Type B pancreatic cell (in vitro differentiated cells): ENCODE measurements at regions not wholly inside any gene's neighbourhood (a gene's known extent, or its start where the extent isn't known, plus 50 kb on each side); places are given as distances from the start of the nearest gene placed in this dataset.

ENCODE experiments used
- DNase-seq: peaks from one replicate; pipeline ENCODE4 v3.0.0; 2021; ENCODE audit warnings: mixed read lengths; ENCODE audit not compliant: unreplicated experiment; ENCODE audit errors: extremely low spot score
- H3K27ac Mint-ChIP-seq: 2 replicates; pipeline ENCODE4 v1.8.0; 2021; ENCODE audit warnings: mild to moderate bottlenecking, mixed read lengths
- H3K27me3 Mint-ChIP-seq: 2 replicates; pipeline ENCODE4 v1.8.0; 2021; ENCODE audit warnings: mixed read lengths
- H3K36me3 Mint-ChIP-seq: 2 replicates; pipeline ENCODE4 v1.8.0; 2021; ENCODE audit warnings: mixed read lengths
- H3K4me1 Mint-ChIP-seq: one replicate; pipeline ENCODE4 v1.8.0; 2021; ENCODE audit warnings: mixed read lengths; ENCODE audit not compliant: unreplicated experiment
- H3K4me3 Mint-ChIP-seq: 2 replicates; pipeline ENCODE4 v1.8.0; 2021; ENCODE audit warnings: mild to moderate bottlenecking, mixed read lengths
- H3K9me3 Mint-ChIP-seq: 2 replicates; pipeline ENCODE4 v1.8.0; 2021; ENCODE audit warnings: mixed read lengths
- CTCF ChIP-seq: fragments of 200-600 bp; sonication (generic); conservative IDR thresholded peaks from 2 replicates; pipeline ENCODE4 v1.5.0; 2021; ENCODE audit warnings: antibody characterized with exemption, mild to moderate bottlenecking

DNA sequence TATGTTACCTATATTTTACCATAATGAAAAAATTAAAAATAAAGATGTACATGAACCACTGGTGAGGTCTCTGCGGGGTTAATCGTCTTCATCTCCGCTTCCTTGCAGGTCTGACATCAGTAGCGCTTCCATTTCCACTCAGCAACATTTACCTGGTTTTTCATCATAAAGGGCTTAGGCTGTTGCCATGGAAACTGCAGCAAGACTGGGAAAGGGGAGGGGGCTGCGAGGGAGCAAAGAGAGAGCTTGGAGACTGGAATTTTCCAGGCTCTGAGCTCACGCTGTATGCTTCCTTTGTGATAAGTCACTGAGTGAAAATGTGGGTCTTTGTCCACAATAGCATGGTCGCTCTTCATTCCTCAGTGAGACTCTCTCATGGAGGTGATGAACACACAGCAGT, 136.6 kb upstream of the USP29 start:
- Mint-ChIP-seq H3K27ac (no peak overlapping the region), H3K4me3 (no peak overlapping the region), H3K9me3 (peaks cover 8% of the 10 kb centered on the region), H3K27me3 (no peaks in the 10 kb centered on the region), H3K4me1 (no peaks in the 10 kb centered on the region), H3K36me3 (no peaks in the 10 kb centered on the region)
- no peak for TF ChIP-seq CTCF
- DNase-seq: no peak

DNA sequence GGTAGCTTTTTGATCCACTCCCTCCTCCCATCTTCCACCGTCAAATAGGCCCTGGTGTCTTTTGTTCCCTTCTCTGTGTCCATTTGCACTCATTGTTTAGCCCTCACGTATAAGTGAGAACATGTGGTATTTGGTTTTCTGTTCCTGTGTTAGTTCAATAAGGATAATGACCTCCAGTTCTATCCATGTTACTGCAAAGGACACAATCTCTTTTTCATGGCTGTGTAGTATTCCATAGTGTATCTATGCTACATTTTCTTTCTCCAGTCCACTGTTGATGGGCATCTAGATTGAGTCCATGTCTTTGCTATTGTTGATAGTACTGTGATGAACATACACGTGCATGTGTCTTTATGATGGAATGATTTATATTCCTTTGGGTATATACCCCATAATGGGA, 136.0 kb upstream of the USP29 start:
- peaks cover 8% of the 10 kb centered on the region for H3K9me3 Mint-ChIP-seq
- no peaks in the 10 kb centered on the region for H3K27me3 Mint-ChIP-seq
- H3K4me3 Mint-ChIP-seq: no peak overlapping the region
- no peak for DNase-seq
- no peaks in the 10 kb centered on the region for H3K36me3 Mint-ChIP-seq
- TF ChIP-seq CTCF: no peak
- H3K4me1 Mint-ChIP-seq: no peaks in the 10 kb centered on the region
- H3K27ac Mint-ChIP-seq: no peak overlapping the region

GRCh38 chr19:56986386-56986785, 133.4 kb upstream of the USP29 start:
- no peak overlapping the region for H3K4me3 Mint-ChIP-seq
- H3K36me3 Mint-ChIP-seq: no peaks in the 10 kb centered on the region
- H3K27ac Mint-ChIP-seq: no peak overlapping the region
- no peaks in the 10 kb centered on the region for H3K4me1 Mint-ChIP-seq
- H3K27me3 Mint-ChIP-seq: no peaks in the 10 kb centered on the region
- TF ChIP-seq CTCF: no peak
- H3K9me3 Mint-ChIP-seq: peaks cover 15% of the 10 kb centered on the region
- DNase-seq: no peak

DNA sequence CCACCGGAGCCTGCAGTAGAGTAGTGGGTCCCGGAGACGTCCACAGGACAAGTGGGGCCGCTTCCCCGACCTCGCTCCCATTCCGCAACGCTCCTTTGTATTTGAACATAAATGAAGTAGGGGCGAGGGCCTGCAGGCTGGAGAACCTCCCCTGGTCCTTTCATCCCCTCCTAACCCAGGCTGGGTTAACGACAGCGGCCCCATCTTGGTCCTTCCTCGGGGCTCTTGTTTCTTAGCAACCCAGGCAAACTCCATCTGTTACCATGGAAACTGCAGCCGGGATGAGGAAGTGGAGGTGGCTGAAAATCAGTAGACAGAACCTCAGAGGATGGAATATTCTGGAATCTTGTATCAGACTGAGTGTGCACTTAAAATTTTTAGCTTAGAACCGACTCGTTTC, 132.6 kb upstream of the USP29 start:
- H3K4me3 Mint-ChIP-seq: no peak overlapping the region
- no peak for TF ChIP-seq CTCF
- DNase-seq: no peak
- no peaks in the 10 kb centered on the region for H3K4me1 Mint-ChIP-seq
- H3K9me3 Mint-ChIP-seq: peaks cover 11% of the 10 kb centered on the region
- no peak overlapping the region for H3K27ac Mint-ChIP-seq
- H3K27me3 Mint-ChIP-seq: no peaks in the 10 kb centered on the region
- H3K36me3 Mint-ChIP-seq: no peaks in the 10 kb centered on the region

- H3K27me3 Mint-ChIP-seq: no peaks in the 10 kb centered on the region
- H3K36me3 Mint-ChIP-seq: no peaks in the 10 kb centered on the region
- peaks cover 16% of the 10 kb centered on the region for H3K9me3 Mint-ChIP-seq
- H3K4me3 Mint-ChIP-seq: no peak overlapping the region
- TF ChIP-seq CTCF: no peak
- no peak overlapping the region for H3K27ac Mint-ChIP-seq
- H3K4me1 Mint-ChIP-seq: no peaks in the 10 kb centered on the region
- DNase-seq: no peak
Measured at GRCh38 chr19:56988299-56988698, 131.5 kb upstream of the USP29 start.

- H3K27me3 Mint-ChIP-seq: no peaks in the 10 kb centered on the region
- H3K9me3 Mint-ChIP-seq: peaks cover 20% of the 10 kb centered on the region
Measured at GRCh38 chr19:56991912-56992311, 127.9 kb upstream of the USP29 start.

More at GRCh38 chr19:56991912-56992311, 127.9 kb upstream of the USP29 start:
- Mint-ChIP-seq H3K4me3 (no peak overlapping the region), H3K27ac (no peak overlapping the region), H3K36me3 (no peaks in the 10 kb centered on the region), H3K4me1 (no peaks in the 10 kb centered on the region)
- no peak for DNase-seq
- no peak for TF ChIP-seq CTCF
